GM18858 (cell line): ENCODE measurements at regions not wholly inside any gene's neighbourhood (a gene's known extent, or its start where the extent isn't known, plus 50 kb on each side); places are given as distances from the start of the nearest gene placed in this dataset.

Experiments used
- ATAC-seq: cut with Tn5 transposase; IDR thresholded peaks from one replicate; pipeline ENCODE4 v1.9.1; 2021; ENCODE audit not compliant: unreplicated experiment

DNA sequence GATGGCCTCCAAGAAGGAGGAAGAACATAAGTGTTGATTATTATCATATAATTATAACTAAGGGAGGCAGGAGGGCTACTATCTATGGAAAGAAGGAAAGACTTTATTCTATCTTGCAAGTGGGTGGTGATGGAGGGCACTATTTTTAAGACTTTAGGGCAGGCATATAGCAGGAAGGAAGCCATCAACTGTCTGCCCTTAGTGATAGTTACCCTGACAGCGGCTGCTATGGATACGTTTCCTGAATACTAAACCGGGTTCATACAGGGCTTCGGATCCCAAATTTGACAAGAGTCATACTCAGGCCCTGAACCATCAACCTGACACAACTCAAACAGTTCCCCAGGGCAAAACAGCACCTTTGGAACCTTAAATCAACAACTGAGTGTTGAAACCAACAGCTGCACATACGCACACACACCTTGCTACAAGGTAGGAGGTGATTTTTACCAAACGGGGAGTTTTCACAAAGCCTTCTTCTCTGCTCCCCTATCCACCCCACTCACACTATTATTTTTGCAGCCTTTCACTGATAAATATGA is 397.2 kb downstream of the OMA1 start:
- no peak for ATAC-seq

DNA sequence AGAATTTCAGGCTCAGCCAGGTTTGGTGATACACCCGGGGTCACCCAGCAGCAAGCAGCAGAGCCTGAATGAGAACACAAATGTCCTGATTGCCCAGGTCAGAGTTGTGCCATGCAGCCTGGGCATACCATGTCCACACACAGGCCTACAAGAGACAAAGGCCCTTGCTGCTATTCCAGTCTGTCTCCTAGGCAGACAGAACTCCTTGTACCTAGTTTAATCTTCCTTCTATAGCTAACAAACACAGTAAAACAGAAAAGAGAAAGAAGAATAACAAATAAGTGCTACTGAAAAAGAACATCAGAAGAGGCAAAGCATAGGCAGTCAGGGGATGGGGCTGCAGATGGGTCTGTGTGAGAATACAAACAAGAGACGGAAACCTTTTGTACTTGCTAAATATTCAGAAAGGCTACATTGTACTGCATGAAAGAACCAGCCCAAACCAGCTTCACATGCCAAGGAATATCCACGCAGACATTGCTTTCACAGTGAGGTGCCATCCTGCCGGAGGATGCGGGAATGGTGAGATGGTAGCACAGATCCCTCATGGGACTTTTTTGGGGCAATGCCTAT is 401.7 kb downstream of the OMA1 start:
- ATAC-seq = no peak

DNA sequence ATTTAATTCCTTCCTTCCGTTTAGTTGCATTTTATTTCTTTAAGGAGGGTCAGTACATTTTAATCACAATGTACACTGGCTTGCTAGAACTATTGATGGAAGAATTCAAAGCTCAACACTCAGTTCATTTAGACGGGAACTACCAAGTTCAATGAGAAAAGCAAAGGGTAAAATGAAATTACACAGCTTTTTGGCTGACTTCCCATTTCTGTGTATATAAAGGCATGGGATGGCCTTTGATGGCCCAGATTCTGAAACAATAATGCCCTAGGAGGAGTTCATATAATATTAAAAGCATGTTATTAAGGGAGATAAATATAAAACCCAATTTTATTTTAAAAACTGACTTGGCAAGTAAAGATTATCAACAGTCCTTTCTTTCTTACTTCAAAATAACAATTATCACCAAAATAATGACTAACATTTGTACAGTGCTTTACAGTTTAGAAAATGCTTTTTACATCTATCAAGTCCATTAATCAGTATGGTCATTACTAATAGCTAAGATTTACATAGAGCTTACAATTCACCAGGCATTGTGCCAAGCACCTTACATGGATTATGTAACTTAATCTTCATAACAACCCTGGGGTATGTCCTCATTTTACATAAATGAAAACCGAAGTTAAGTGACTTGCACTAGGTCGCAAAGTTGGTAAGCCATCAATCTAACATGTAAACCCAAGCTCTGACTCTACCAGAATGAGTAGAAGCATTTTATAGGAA is 402.4 kb downstream of the OMA1 start:
- no peak for ATAC-seq

DNA sequence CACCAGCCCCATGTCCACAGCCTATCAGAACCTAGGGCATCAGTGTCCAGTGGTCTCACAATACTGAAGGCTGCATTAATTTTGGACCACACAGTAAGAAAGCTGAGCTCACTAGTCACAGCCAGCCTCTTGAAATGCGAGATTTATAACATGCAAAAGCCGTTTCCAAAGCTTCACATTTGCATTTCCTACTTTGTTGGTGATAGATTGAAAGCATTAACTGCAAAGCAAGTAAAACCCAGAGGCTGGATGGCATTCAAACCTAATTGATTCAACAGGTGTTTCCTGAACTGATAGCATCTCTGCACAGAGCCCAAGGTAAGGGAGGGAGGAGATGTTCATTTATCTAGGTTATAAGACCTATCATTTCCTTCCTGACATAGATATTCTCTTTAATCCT is 410.1 kb downstream of the OMA1 start:
- no peak for ATAC-seq

DNA sequence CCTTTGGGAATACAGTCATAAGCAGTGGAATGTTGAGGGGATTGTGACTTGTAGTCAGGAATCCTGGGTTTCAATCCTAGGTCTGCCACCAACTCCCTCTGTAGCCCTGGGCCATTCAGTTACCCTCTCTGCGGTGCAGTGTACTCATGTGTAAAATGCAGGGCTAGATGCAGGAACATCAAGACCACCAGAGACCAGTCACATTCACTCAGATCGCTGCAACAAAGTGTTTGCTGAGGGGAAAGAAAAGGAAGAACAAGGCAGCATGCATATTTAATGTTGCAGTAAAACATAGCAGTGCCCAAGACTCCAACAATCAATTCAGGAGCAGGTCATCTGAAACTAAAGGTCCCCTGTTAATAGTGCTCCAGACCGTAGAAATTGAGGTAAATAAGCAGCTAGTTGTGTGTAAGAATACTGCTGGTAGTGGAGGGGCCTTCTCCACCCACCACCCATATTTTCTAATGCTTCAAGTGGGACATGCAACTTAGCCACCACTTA is 410.7 kb downstream of the OMA1 start:
- no peak for ATAC-seq

DNA sequence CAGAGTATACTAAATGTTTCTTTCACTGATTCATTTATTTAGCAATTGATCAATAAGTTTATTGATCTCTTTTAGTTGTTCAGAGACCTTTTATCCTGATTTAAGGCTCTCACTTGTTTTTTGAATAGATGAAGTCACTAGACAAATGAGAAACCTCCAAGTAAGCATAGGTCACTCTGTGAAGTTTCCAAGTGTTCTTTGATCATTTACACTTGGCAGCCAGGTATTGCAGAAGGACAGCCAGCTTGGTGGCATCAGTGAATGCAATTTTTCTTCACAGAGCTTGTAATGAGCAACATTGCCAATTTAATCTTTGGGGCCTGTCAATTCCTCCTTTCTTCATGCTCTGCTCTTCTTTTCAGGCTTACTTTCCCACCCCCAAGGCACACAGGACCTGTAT is 413.0 kb downstream of the OMA1 start:
- no peak for ATAC-seq

DNA sequence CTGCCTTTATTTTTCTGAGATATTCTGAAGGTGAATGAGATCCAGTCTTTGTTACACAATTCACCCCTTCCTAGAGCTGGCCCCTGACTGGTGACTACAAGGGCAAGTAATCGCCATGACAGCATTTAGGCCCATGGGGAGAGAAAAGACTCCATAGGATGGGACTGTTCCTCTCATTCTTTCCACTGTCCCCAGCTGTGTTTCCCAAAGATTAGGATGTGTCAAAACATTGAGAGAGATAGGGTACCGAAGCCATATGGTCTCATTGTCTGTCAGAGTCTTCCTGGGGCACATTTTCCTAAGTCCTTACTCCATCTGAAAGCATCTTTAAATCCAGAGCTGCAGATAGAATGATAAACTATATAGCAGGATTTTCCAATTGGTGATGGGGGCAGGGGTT is 423.5 kb downstream of the OMA1 start:
- no peak for ATAC-seq

DNA sequence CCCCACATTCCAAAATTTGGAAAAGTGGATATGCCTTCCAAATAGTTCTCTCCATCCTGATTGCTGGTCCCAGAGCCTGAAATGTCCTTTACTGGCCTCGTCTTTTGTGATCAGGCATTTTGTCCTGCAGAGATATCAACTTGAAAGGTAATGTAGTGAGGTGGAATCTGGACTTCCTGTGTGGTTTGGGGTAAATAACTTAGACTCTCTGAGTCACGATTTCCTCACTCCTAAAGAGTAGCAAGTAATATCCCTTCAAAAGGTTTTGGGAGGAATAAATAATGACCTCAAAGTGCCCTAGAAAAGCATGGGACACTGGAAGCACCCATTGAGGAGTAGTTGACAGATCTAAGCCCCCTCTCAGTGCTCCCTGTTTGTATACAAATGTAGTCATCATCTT is 426.6 kb downstream of the OMA1 start:
- ATAC-seq = no peak

DNA sequence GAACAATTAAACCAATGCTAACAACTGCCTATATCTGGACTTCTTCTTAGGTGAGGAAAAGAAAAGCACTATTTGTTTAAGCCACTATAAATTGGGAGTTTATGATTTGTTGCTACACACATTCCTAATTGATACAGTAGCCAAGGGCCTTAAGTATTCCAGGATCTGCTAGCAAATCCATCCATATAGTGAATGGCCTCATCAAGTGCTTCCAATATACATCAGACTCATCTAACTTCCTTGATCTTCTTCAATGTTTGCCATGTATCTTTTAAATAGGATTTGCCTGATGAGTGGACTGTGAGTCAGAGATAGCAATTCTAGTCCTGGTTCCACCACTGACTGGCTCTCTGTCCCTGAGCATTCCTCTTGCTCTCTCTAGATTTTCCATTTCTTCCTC is 430.2 kb downstream of the OMA1 start:
- ATAC-seq = no peak

DNA sequence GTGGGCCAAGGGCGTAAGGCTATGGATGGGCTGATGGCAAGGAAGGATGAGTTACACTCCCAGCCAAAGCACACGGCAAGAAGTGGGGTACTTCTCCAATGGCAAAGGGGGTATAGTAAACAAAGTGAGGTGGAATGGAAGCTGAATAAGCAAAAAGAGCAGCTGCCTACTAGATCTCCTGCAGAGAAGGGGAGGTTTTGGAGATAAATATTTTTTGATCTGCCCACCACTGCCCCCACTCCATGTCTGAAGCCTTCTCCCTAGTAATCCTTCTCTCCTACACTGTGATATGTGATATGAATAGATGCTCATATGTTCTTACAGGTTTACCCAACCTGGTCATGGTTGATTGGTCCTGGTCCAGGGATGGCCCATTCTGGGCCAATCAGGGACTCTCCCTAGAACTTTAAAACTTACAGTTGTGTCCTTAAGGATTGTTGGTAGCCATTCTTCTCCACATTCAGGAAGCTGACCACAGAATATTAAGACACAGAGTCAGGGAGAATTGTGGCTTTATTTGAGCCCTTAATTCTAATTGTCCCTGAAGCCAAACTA is 436.8 kb downstream of the OMA1 start:
- no peak for ATAC-seq

DNA sequence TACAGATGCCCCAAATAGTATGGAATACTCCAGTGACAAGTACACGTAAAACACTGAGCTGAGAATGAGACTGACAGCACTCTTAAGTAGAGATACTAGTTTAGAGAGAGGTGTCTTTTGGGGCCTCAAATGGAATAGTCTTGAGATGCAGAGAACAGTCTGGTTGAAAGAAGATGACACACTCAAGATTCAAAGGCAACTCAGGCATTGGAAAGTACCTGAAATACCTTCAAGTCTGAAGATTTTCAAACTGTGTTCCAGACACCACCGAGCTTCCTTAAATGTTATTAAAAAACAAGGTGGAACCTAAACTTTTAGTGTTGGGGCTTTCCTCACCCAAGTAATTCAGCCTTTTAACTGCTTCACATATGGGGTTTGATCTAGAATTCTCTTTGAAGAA is 437.7 kb downstream of the OMA1 start:
- no peak for ATAC-seq

DNA sequence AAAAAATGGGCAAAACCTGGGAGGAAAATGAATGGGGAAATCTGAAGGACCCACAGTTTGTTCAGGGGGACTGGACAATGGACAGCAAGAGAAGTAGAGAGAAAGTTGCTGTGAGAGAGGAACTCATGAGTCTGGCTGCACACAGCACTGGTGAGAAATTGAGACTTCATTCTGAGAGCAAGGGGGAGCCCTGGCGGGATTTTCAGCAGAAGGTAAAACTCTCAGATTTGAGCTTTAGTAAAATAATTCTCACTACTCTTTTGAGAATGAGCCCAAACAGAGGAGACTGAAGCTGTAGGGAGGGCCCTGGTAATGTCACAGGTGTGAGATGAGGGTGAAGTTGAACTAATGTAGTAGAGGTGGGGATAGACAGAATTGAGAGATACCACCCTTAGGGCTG is 438.6 kb downstream of the OMA1 start:
- ATAC-seq = no peak

DNA sequence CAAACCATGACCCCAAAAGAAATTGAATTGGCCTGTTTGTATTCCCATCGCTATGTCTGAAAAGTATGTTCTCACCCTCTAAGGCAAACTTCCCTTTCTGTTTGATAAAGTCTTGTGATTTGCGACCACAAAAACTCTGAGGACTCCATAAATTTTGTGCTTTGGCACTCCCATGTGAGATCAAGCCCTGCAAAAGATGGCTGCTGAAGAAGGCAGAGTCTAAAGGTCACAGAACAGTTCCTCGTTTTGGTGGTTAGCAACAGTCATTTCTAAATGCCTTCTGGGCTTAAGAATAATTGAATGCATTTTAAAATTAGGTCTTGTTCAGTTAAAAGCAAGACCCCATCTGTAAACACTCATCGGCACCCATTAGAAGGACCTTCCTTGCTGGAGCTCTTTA is 441.6 kb downstream of the OMA1 start:
- peak; percentile 85 for ATAC-seq

DNA sequence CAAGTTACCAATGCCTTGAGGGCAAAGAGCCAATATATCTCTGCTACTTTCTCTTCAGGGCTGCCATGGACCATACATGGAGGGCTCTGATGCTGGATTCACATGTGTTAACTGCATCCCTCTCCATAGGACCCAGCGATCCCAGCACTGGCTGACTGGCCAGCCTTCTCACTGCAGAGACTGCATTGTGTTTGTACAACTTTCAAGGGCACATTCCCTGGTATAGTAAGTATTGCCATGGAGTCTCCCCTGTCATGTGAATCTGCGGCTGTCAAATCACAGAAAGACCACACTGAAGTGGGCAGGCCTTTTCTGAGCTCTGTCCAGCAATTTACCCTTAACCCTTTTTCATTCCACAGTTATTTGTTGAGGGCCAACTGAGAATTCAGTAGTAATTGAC is 449.8 kb downstream of the OMA1 start:
- ATAC-seq = no peak

DNA sequence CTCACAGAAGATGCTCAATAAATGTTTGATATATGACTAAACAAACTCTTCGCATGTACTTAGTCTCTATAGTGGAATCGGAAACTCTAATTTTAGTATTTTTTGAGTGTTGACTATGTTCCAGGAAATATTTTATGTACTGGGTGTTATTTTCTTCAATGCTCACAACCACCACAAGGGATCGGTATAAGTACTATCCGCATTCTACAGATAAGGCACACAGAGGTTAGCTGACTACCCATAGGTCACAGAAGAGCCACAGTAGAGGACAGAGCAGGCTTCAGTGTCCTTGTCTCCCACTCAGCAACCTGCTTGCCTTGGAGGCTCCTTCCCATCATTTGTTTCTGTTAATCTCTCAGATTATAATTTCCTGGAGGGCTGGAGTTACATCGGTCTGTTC is 451.3 kb downstream of the OMA1 start:
- ATAC-seq = no peak

DNA sequence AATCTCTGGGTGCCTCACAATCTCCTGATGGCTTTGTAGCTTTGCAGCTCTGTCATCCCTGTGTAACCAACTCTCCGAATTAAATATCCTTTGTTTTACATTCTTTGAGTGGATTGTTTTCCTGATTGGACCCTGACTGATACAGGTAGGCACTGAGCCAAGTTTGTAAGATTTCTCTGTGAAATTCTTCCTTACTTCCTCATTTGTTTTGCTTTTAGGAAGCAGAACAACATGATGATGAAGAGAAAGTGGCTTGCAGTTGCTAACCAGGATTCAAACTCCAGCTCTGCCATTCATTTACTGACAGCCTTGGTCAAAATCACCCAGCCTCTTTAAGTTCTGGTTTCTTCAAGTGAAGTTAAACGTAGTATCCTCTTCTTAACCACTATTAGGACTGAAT is 452.3 kb downstream of the OMA1 start:
- ATAC-seq = no peak

DNA sequence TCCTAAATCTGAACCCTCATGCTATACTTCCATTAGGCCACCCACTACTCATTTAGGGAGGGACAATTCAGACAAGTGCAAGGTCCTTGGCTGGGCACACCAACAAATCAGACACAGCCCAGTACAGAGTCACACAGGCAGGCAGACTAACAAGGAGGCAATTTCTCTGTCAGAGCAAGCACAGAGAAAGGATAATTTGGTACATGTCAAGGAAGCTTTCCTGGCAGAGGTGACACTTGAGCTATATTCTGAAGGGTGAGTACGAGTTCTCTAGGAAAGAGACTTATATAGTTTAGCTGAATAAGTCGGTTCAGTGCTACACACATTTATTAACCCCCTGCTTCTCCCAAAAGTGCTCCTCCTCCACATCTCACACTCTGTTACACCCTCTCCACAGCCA is 455.9 kb downstream of the OMA1 start:
- ATAC-seq = no peak

DNA sequence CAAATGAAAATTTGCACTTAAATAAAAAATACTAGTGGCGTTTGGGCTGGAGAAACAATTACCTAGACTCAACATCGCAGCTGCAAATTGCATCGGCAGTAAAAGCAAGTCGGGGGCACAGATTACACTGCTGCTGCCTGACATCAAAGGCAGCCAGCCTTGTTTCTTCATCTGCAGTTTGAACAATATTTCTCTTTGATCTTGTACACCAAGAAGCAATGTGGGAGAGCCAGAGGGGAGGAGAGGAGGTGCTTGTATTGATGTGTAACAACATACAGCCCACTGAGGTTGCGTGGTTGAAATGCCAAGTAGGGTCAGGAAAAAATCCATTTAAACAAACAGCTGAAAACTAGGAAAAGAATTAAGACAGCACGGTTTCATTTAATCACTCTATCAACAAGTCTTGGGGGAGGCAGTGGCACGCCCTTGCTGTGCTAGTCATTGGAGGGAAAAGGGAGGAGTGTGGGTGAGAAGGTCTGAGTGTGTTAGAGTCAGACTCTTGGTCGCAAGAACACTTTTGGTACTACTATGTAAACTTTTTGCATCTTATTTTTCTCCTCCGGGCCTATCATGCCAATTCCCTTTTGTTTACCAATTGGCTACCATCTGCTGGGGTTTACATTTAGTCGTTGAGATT is 456.5 kb downstream of the OMA1 start:
- ATAC-seq = no peak

DNA sequence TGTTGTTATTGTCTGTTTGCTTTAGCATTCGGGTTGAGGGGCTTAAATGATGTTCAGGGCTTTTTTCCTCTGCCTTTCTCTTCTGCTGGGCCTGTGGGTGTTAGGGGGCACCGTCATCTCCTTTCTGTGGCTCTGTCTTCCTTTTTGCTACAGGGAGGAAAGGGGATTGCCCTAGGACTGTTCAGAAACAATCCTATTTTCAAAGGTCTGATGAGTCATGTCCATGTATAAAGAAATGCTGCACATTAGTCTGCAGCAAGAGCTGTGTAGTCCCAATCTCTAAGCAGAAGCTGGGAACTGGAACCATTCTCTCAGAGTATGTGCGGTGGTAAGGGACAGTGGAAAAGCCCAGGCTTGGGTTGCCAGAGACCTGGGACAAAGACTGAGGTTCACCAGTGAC is 462.3 kb downstream of the OMA1 start:
- ATAC-seq = no peak

DNA sequence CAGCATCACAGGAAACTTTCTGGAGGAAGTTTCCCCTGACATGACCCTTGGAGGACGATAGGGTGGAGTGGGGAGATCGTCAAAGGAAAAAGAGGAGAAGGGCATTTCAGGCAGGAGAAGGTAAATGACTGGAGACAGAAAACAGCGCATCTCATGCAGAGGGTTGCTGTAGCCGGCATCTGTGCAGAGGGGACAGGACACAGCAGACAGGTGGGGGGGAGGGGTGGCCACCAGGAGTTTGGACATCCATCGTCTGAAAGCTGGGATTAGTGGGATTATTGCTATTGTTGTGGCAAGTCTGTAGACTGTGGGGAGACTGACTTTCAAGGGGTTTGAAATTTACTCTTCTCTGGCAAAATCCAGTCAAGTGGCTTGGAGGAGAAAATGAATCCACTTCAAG is 463.9 kb downstream of the OMA1 start:
- no peak for ATAC-seq

DNA sequence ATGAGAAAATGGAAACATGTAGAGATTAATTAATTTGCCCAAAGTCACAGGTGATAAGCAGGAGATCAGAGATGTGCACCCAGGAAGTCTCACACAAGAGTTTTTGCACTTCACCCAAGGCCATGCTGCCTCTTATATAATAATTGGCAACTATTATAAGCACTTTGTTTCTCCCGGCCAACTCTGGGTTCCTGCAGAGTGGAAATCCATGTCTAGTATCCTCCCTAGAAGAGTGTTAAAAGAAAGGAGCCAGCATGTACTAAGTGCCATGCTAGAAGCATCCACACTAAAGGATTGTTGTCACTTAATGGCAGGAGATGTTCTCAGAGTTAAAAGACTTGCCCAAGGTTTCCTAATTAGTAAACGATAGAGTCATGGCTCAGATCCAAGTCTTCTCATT is 470.3 kb downstream of the OMA1 start:
- ATAC-seq = no peak

DNA sequence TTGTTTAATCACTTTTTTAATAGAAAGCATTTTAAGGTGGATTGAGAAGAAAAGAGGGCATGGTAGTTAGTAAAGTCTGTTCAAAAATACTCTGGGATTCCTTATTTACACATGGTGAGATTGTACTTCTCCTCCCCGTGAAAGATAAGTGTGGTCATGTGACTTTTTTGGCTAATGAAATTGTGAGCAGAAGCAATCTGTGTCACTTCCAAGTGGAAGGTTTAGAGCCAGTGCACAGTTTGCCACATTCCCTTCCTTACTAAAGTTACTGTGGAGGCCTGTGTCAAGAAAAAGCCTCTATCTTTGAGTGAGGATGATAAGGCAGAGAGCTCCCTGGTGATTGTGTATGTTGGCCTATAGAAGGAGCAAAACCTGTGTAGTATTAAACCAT is 471.3 kb downstream of the OMA1 start:
- no peak for ATAC-seq
